22Rv1 (cell line): ENCODE measurements at regions not wholly inside any gene's neighbourhood (a gene's known extent, or its start where the extent isn't known, plus 50 kb on each side); places are given as distances from the start of the nearest gene placed in this dataset.

Source experiments
- H3K27ac ChIP-seq: fragments of 450-650 bp; 2 replicates; pipeline ENCODE4 v1.5.1; 2017
- ZFX ChIP-seq: fragments of 450-650 bp; IDR thresholded peaks from 2 replicates; pipeline ENCODE4 v1.6.1; 2017; ENCODE audit warnings: antibody characterized with exemption, borderline replicate concordance
- TF ChIP-seq, protein P1 (sequence below): fragments of 450-650 bp; IDR thresholded peaks from 2 replicates; pipeline ENCODE4 v1.5.1; 2017; ENCODE audit warnings: mild to moderate bottlenecking

DNA sequence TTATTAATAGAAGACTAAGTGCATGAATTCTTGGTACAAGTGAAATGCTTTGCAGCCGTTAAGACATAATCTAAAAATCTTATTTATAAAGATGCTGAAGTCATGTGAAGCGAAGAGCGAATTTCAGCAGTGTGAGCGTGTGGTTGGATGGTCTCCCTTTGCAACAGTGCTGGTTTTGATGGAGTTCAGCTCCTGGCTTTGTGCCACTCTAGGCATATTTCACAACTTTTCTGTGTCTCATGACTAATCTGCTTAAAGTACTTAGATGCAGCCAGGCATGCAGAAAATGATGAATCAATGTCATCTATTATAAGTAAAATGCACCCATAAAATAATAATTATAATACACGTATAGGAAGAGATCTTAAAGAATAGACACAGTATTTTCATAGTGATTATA lies 107.2 kb upstream of the TCERG1L start:
- H3K27ac ChIP-seq = no peak overlapping the region
- TF ChIP-seq, protein P1, sequence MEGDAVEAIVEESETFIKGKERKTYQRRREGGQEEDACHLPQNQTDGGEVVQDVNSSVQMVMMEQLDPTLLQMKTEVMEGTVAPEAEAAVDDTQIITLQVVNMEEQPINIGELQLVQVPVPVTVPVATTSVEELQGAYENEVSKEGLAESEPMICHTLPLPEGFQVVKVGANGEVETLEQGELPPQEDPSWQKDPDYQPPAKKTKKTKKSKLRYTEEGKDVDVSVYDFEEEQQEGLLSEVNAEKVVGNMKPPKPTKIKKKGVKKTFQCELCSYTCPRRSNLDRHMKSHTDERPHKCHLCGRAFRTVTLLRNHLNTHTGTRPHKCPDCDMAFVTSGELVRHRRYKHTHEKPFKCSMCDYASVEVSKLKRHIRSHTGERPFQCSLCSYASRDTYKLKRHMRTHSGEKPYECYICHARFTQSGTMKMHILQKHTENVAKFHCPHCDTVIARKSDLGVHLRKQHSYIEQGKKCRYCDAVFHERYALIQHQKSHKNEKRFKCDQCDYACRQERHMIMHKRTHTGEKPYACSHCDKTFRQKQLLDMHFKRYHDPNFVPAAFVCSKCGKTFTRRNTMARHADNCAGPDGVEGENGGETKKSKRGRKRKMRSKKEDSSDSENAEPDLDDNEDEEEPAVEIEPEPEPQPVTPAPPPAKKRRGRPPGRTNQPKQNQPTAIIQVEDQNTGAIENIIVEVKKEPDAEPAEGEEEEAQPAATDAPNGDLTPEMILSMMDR = no peak
- TF ChIP-seq ZFX = no peak

DNA sequence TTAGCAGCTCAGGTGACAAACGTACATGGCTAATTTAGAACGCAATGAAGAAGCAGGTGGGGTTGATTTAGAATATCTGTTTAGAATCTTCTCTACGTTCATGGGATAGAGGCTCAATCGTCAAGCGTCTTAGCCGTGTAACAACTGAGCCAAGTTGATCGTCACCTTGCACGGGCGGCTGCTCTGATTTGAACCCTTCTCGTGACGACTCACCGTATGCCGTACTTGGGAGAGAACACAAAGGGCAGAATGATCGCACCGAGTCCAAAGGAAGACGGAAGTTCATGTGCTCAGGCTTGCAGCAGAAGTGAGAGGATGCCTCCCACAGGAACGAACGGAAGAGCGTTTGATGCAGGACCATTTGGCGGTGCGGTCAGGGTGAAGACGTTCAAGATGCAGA lies 108.3 kb upstream of the TCERG1L start:
- no peak overlapping the region for H3K27ac ChIP-seq
- TF ChIP-seq ZFX = no peak
- TF ChIP-seq, protein P1 = no peak

DNA sequence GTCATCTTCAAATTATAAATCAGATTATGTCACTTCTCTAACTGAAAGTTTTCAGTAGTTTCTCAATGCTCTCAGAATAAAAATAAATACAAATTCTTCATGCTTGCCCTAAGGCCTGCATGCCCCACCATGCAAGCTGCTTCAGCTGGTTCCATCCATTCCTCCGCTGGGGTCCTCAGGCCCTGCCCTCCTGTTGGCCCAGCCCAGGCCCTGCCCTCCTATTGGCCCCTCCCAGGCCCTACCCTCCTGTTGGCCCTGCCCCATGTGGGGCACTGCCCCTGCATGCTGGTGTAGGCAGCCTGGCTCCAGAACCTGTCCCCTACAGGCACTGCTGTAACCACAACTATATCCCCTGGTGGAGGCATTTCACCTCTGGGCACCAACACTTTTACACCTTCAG lies 109.3 kb upstream of the TCERG1L start:
- no peak for TF ChIP-seq ZFX
- TF ChIP-seq, protein P1 = no peak
- H3K27ac ChIP-seq = no peak overlapping the region

- H3K27ac ChIP-seq = no peak overlapping the region
- TF ChIP-seq, protein P1 = no peak
- TF ChIP-seq ZFX = no peak
Measured at GRCh38 chr10:131421381-131421780, 109.9 kb upstream of the TCERG1L start.

- H3K27ac ChIP-seq = no peak overlapping the region
- TF ChIP-seq ZFX = no peak
- TF ChIP-seq, protein P1 = no peak
Measured at GRCh38 chr10:131422731-131423130, 111.2 kb upstream of the TCERG1L start.

GRCh38 chr10:131424053-131424452 lies 112.5 kb upstream of the TCERG1L start:
- TF ChIP-seq, protein P1 = no peak
- no peak for TF ChIP-seq ZFX
- no peak overlapping the region for H3K27ac ChIP-seq

DNA sequence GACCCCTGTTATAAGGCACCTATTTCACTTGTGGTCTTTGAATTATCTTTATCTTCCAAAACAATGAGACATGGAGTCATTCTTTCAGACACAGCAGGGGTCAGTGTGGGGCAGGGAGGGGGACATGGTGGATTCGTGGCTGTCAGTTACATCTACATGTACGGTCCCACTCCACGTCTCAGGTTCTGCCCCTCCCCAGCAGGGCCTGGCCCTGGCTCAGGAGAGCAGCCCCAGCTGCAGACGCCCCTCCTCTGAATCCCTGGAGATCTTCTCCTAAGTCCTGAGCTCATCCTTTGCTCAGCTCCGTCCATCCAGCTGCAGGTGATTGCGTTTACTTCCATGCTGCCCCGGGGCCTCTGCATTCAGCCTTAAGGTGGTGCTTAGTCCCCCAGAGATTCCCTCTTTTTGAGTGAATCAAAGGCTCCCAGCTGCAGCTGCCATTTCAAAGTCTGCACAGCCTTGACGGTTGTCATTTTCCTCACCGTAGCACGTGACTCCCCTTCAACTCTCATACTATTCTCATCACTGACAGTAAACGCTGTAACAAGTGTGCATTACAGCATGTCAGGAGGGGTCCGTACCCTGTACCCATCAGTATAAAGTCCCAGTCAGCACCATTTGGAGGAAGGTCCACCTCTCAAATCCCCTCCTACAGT lies 113.4 kb upstream of the TCERG1L start:
- no peak for TF ChIP-seq ZFX
- TF ChIP-seq, protein P1 = no peak
- no peak overlapping the region for H3K27ac ChIP-seq
